ENCODE measurements at regions not wholly inside any gene's neighbourhood (a gene's known extent, or its start where the extent isn't known, plus 50 kb on each side); places are given as distances from the start of the nearest gene placed in this dataset.

DNA sequence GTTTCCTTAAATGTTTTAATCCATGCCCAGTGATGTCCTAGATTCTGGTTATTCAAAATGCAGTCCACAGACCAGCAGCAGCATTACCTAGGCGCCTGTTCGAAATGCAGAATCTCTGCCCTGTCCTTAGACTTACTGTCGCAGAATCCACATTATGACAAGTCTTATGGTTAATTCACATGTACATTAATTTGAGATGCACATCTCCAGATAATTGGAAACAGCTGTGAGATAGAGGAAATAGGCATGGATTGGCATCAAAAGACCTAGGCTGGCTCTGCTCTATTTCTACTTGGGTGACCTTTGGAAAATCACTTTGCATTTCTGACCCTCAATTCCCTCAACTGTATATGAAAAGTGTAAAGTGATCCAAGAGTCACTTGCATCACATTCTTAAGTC lies 700.7 kb downstream of the DIAPH3 start:
- TF ChIP-seq, protein P1, sequence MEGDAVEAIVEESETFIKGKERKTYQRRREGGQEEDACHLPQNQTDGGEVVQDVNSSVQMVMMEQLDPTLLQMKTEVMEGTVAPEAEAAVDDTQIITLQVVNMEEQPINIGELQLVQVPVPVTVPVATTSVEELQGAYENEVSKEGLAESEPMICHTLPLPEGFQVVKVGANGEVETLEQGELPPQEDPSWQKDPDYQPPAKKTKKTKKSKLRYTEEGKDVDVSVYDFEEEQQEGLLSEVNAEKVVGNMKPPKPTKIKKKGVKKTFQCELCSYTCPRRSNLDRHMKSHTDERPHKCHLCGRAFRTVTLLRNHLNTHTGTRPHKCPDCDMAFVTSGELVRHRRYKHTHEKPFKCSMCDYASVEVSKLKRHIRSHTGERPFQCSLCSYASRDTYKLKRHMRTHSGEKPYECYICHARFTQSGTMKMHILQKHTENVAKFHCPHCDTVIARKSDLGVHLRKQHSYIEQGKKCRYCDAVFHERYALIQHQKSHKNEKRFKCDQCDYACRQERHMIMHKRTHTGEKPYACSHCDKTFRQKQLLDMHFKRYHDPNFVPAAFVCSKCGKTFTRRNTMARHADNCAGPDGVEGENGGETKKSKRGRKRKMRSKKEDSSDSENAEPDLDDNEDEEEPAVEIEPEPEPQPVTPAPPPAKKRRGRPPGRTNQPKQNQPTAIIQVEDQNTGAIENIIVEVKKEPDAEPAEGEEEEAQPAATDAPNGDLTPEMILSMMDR (CRISPR knock-in tag; IDR thresholded peaks at IDR 0.05): no peak
- TF ChIP-seq, protein P2, sequence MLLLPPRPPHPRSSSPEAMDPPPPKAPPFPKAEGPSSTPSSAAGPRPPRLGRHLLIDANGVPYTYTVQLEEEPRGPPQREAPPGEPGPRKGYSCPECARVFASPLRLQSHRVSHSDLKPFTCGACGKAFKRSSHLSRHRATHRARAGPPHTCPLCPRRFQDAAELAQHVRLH (CRISPR knock-in tag; IDR thresholded peaks at IDR 0.05; ENCODE audit: borderline replicate concordance, low read depth): no peak
- TF ChIP-seq SP2 (CRISPR knock-in tag; IDR thresholded peaks at IDR 0.05) (no peak), EZH2 (conservative IDR thresholded peaks at IDR 0.05; ENCODE audit: low read depth, low read length) (no peak), CCDC6 (CRISPR knock-in tag; IDR thresholded peaks at IDR 0.05) (no peak), ESRRA (CRISPR knock-in tag; IDR thresholded peaks at IDR 0.05; ENCODE audit: low read depth) (no peak), POLR2A (IDR thresholded peaks at IDR 0.05; ENCODE audit: insufficient read depth in 1 of 2, low read depth in 2 of 2, low read length in 2 of 2) (no peak), MEF2D (CRISPR knock-in tag; IDR thresholded peaks at IDR 0.05) (no peak)
- TF ChIP-seq, protein P3, sequence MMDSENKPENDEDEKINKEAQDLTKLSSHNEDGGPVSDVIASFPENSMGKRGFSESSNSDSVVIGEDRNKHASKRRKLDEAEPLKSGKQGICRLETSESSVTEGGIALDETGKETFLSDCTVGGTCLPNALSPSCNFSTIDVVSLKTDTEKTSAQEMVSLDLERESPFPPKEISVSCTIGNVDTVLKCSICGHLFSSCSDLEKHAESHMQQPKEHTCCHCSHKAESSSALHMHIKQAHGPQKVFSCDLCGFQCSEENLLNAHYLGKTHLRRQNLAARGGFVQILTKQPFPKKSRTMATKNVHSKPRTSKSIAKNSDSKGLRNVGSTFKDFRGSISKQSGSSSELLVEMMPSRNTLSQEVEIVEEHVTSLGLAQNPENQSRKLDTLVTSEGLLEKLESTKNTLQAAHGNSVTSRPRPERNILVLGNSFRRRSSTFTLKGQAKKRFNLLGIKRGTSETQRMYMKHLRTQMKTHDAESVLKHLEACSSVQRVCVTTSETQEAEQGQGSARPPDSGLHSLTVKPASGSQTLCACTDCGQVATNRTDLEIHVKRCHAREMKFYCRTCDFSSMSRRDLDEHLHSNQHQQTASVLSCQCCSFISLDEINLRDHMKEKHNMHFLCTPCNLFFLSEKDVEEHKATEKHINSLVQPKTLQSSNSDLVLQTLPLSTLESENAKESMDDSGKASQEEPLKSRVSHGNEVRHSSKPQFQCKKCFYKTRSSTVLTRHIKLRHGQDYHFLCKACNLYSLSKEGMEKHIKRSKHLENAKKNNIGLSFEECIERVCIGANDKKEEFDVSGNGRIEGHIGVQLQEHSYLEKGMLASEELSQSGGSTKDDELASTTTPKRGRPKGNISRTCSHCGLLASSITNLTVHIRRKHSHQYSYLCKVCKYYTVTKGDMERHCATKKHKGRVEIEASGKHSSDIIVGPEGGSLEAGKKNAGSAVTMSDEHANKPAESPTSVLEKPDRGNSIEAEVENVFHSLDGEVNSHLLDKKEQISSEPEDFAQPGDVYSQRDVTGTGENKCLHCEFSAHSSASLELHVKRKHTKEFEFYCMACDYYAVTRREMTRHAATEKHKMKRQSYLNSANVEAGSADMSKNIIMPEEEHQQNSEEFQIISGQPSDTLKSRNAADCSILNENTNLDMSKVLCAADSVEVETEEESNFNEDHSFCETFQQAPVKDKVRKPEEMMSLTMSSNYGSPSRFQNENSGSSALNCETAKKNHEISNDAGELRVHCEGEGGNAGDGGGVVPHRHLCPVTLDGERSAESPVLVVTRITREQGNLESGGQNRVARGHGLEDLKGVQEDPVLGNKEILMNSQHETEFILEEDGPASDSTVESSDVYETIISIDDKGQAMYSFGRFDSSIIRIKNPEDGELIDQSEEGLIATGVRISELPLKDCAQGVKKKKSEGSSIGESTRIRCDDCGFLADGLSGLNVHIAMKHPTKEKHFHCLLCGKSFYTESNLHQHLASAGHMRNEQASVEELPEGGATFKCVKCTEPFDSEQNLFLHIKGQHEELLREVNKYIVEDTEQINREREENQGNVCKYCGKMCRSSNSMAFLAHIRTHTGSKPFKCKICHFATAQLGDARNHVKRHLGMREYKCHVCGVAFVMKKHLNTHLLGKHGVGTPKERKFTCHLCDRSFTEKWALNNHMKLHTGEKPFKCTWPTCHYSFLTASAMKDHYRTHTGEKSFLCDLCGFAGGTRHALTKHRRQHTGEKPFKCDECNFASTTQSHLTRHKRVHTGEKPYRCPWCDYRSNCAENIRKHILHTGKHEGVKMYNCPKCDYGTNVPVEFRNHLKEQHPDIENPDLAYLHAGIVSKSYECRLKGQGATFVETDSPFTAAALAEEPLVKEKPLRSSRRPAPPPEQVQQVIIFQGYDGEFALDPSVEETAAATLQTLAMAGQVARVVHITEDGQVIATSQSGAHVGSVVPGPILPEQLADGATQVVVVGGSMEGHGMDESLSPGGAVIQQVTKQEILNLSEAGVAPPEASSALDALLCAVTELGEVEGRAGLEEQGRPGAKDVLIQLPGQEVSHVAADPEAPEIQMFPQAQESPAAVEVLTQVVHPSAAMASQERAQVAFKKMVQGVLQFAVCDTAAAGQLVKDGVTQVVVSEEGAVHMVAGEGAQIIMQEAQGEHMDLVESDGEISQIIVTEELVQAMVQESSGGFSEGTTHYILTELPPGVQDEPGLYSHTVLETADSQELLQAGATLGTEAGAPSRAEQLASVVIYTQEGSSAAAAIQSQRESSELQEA (CRISPR knock-in tag; IDR thresholded peaks at IDR 0.05; ENCODE audit: not compliant biosample characterization): no peak
- TF ChIP-seq, protein P4, sequence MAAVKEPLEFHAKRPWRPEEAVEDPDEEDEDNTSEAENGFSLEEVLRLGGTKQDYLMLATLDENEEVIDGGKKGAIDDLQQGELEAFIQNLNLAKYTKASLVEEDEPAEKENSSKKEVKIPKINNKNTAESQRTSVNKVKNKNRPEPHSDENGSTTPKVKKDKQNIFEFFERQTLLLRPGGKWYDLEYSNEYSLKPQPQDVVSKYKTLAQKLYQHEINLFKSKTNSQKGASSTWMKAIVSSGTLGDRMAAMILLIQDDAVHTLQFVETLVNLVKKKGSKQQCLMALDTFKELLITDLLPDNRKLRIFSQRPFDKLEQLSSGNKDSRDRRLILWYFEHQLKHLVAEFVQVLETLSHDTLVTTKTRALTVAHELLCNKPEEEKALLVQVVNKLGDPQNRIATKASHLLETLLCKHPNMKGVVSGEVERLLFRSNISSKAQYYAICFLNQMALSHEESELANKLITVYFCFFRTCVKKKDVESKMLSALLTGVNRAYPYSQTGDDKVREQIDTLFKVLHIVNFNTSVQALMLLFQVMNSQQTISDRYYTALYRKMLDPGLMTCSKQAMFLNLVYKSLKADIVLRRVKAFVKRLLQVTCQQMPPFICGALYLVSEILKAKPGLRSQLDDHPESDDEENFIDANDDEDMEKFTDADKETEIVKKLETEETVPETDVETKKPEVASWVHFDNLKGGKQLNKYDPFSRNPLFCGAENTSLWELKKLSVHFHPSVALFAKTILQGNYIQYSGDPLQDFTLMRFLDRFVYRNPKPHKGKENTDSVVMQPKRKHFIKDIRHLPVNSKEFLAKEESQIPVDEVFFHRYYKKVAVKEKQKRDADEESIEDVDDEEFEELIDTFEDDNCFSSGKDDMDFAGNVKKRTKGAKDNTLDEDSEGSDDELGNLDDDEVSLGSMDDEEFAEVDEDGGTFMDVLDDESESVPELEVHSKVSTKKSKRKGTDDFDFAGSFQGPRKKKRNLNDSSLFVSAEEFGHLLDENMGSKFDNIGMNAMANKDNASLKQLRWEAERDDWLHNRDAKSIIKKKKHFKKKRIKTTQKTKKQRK (IDR thresholded peaks at IDR 0.05; ENCODE audit: low read length): no peak

Measured in HepG2 (cell line).